H1 (cell line): ENCODE measurements at regions not wholly inside any gene's neighbourhood (a gene's known extent, or its start where the extent isn't known, plus 50 kb on each side); places are given as distances from the start of the nearest gene placed in this dataset.

ENCODE experiments used
- CTCF ChIA-PET: fragments of 300-600 bp; sonication (Branson Sonifier 250); formaldehyde crosslinking; loops from one replicate; lab custom pipeline; 2021; ENCODE audit not compliant: partially characterized antibody; lab: Charles Lee
- POLR2A ChIA-PET: fragments of 300-600 bp; sonication (Branson Sonifier 250); formaldehyde crosslinking; loops from one replicate; lab custom pipeline; 2021; ENCODE audit warnings: inconsistent platforms; ENCODE audit not compliant: partially characterized antibody; lab: Charles Lee
- DNase-seq, 2 experiments: peaks; one replicate each; pipeline versions ENCODE4 v3.0.0 to v3.0.0-alpha.2; 2010 to 2022; ENCODE audit warnings: low spot score in 2 of 2, low read depth in 1 of 2, mixed read lengths in 1 of 2
- FAIRE-seq: peaks from 2 replicates; lab custom pipeline; 2011; peaks lifted over from hg19 to GRCh38; lab: Jason Lieb, UNC
- H2AFZ ChIP-seq: 2 replicates; pipeline ENCODE4 v1.8.1; 2012; ENCODE audit warnings: low read length, inconsistent platforms
- H2AK5ac ChIP-seq: 2 replicates; pipeline ENCODE4 v1.6.1; 2013; ENCODE audit warnings: low read depth, low read length
- H2BK120ac ChIP-seq: replicated peaks from 2 replicates; pipeline ENCODE3; 2013; ENCODE audit warnings: low read depth, low read length, inconsistent platforms
- H2BK12ac ChIP-seq: 2 replicates; pipeline ENCODE4 v1.6.1; 2013; ENCODE audit warnings: low read depth, low read length
- H2BK15ac ChIP-seq: 2 replicates; pipeline ENCODE4 v1.6.1; 2013; ENCODE audit warnings: low read length
- H2BK20ac ChIP-seq: 2 replicates; pipeline ENCODE4 v1.6.1; 2013; ENCODE audit warnings: low read length
- H2BK5ac ChIP-seq: 2 replicates; pipeline ENCODE4 v1.6.1; 2013; ENCODE audit warnings: low read depth, low read length
- H3K14ac ChIP-seq: 2 replicates; pipeline ENCODE4 v1.6.1; 2013; ENCODE audit warnings: inconsistent platforms; ENCODE audit not compliant: insufficient read length
- H3K18ac ChIP-seq: 2 replicates; pipeline ENCODE4 v1.6.1; 2013; ENCODE audit warnings: low read length; ENCODE audit errors: extremely low read depth
- H3K23ac ChIP-seq: 2 replicates; pipeline ENCODE4 v1.6.1; 2013; ENCODE audit warnings: inconsistent platforms; ENCODE audit not compliant: insufficient read length
- H3K23me2 ChIP-seq: 2 replicates; pipeline ENCODE4 v1.6.1; 2013; ENCODE audit warnings: low read depth, low read length
- H3K27ac ChIP-seq: 2 replicates; pipeline ENCODE4 v1.6.1; 2011; ENCODE audit warnings: low read depth, low read length, inconsistent platforms
- H3K27me3 ChIP-seq, 4 experiments: replicated peaks in 1 of 4; 1 replicate in 1 of 4; 2 replicates in 3 of 4; pipeline versions ENCODE4 v1.6.1 to v1.8.1; 2011 to 2013; ENCODE audit warnings: low read length in 3 of 4, mild to moderate bottlenecking in 3 of 4, inconsistent platforms in 2 of 4, mixed read lengths in 2 of 4, moderate library complexity in 1 of 4; ENCODE audit not compliant: control insufficient read depth in 3 of 4, insufficient read depth in 3 of 4; ENCODE audit errors: extremely low read depth in 1 of 4
- H3K36me3 ChIP-seq, 4 experiments: 2 replicates each; pipeline versions ENCODE4 v1.6.1 to v1.8.1; 2011 to 2013; ENCODE audit warnings: mild to moderate bottlenecking in 4 of 4, low read length in 3 of 4, moderate library complexity in 2 of 4, control low read depth in 1 of 4, inconsistent platforms in 1 of 4; ENCODE audit not compliant: insufficient read depth in 4 of 4, control insufficient read depth in 2 of 4
- H3K4ac ChIP-seq: replicated peaks from 2 replicates; pipeline ENCODE3; 2013; ENCODE audit warnings: low read length, low read depth, mixed read lengths, inconsistent platforms; ENCODE audit not compliant: insufficient read length
- H3K4me1 ChIP-seq, 4 experiments: replicated peaks in 1 of 4; 1 replicate in 1 of 4; 2 replicates in 3 of 4; pipeline versions ENCODE4 v1.6.1 to v1.8.1; 2011 to 2013; ENCODE audit warnings: low read length in 3 of 4, inconsistent platforms in 2 of 4, mixed read lengths in 1 of 4; ENCODE audit not compliant: insufficient read depth in 4 of 4, control insufficient read depth in 3 of 4
- H3K4me2 ChIP-seq, 2 experiments: 2 replicates each; pipeline versions ENCODE4 v1.6.1 to v1.8.1; 2011 to 2013; ENCODE audit warnings: low read depth in 2 of 2, low read length in 2 of 2, control low read depth in 1 of 2, inconsistent platforms in 1 of 2, mild to moderate bottlenecking in 1 of 2; ENCODE audit not compliant: insufficient read depth in 1 of 2
- H3K4me3 ChIP-seq, 4 experiments: fragments of 200-600, 300-600 bp in 1 of 4; sonication (generic), shearing (Covaris generic), sonication (Bioruptor Twin) in 1 of 4; 2 replicates each; pipeline versions ENCODE4 v1.5.1 to v1.8.1; 2011 to 2016; ENCODE audit warnings: low read length in 4 of 4, low read depth in 3 of 4, control low read depth in 2 of 4, inconsistent platforms in 2 of 4, mild to moderate bottlenecking in 2 of 4, mixed read lengths in 1 of 4, moderate library complexity in 1 of 4; ENCODE audit not compliant: insufficient read depth in 2 of 4; ENCODE audit errors: extremely low read depth in 1 of 4
- H3K56ac ChIP-seq: replicated peaks from 2 replicates; pipeline ENCODE3; 2013; ENCODE audit warnings: low read depth, mild to moderate bottlenecking, mixed read lengths, low read length, inconsistent platforms; ENCODE audit not compliant: insufficient read length
- H3K79me1 ChIP-seq: 2 replicates; pipeline ENCODE4 v1.6.1; 2013; ENCODE audit warnings: low read depth, low read length, control low read depth
- H3K79me2 ChIP-seq, 2 experiments: 2 replicates each; pipeline versions ENCODE4 v1.6.1 to v1.8.1; 2012 to 2013; ENCODE audit warnings: low read length in 2 of 2, mild to moderate bottlenecking in 2 of 2, inconsistent platforms in 1 of 2; ENCODE audit not compliant: insufficient read depth in 2 of 2, control insufficient read depth in 1 of 2
- H3K9ac ChIP-seq, 4 experiments: replicated peaks in 1 of 4; 1 replicate in 1 of 4; 2 replicates in 3 of 4; pipeline versions ENCODE4 v1.6.1 to v1.8.1; 2011 to 2013; ENCODE audit warnings: low read depth in 3 of 4, low read length in 3 of 4, control low read depth in 2 of 4, mild to moderate bottlenecking in 2 of 4, moderate library complexity in 2 of 4, inconsistent platforms in 1 of 4; ENCODE audit errors: extremely low read depth in 1 of 4
- H3K9me3 ChIP-seq, 2 experiments: 2 replicates each; pipeline versions ENCODE4 v1.6.1 to v1.8.1; 2012 to 2013; ENCODE audit warnings: mild to moderate bottlenecking in 2 of 2, moderate library complexity in 2 of 2, control low read depth in 1 of 2, inconsistent platforms in 1 of 2, low read depth in 1 of 2, low read length in 1 of 2, mixed read lengths in 1 of 2; ENCODE audit not compliant: insufficient read depth in 2 of 2
- H4K20me1 ChIP-seq, 2 experiments: replicated peaks in 1 of 2; 2 replicates each; pipeline versions ENCODE3 to v1.8.1; 2011 to 2013; ENCODE audit warnings: inconsistent platforms in 2 of 2, low read length in 2 of 2, mild to moderate bottlenecking in 1 of 2; ENCODE audit not compliant: insufficient read depth in 2 of 2, control insufficient read depth in 1 of 2
- H4K5ac ChIP-seq: 2 replicates; pipeline ENCODE4 v1.6.1; 2013; ENCODE audit warnings: low read length, low read depth, mixed read lengths, inconsistent platforms; ENCODE audit not compliant: insufficient read length
- H4K8ac ChIP-seq: 2 replicates; pipeline ENCODE4 v1.8.0; 2013; ENCODE audit warnings: mild to moderate bottlenecking, moderate library complexity, low read length, inconsistent platforms; ENCODE audit not compliant: insufficient read depth; ENCODE audit errors: extremely low read depth
- H4K91ac ChIP-seq: replicated peaks from 2 replicates; pipeline ENCODE3; 2013; ENCODE audit warnings: low read length, mixed read lengths, inconsistent platforms; ENCODE audit not compliant: insufficient read length
- ATF3 ChIP-seq: IDR thresholded peaks from 2 replicates; pipeline ENCODE4 v1.6.1; 2011; ENCODE audit warnings: low read depth, mild to moderate bottlenecking, low read length; ENCODE audit not compliant: insufficient read depth
- CBX5 ChIP-seq: fragments of 300-800, 300-1000 bp; sonication (generic); IDR thresholded peaks from 2 replicates; pipeline ENCODE4 v1.7.1; 2016; ENCODE audit warnings: antibody characterized with exemption, low read length, low read depth
- E2F6 ChIP-seq: IDR thresholded peaks from 2 replicates; pipeline ENCODE4 v1.6.1; 2012; ENCODE audit warnings: inconsistent platforms
- HDAC6 ChIP-seq: IDR thresholded peaks from one replicate; pipeline ENCODE4 v1.7.1; 2012; ENCODE audit warnings: low read depth, mild to moderate bottlenecking, inconsistent platforms, low read length, moderate library complexity
- KDM4A ChIP-seq: IDR thresholded peaks from one replicate; pipeline ENCODE4 v1.7.1; 2012; ENCODE audit warnings: low read depth, mild to moderate bottlenecking, moderate library complexity, low read length, inconsistent platforms; ENCODE audit not compliant: severe bottlenecking
- NANOG ChIP-seq: IDR thresholded peaks from 2 replicates; pipeline ENCODE4 v1.6.1; 2011; ENCODE audit warnings: low read length, low read depth, mild to moderate bottlenecking, inconsistent platforms; ENCODE audit not compliant: insufficient read depth, poor library complexity, severe bottlenecking
- POLR2A ChIP-seq, 2 experiments: IDR thresholded peaks; 1 replicate in 1 of 2; 2 replicates in 1 of 2; pipeline ENCODE4 v1.6.1; 2011; ENCODE audit warnings: low read depth in 2 of 2, low read length in 2 of 2, mild to moderate bottlenecking in 2 of 2; ENCODE audit errors: control extremely low read depth in 1 of 2
- POLR2AphosphoS5 ChIP-seq: IDR thresholded peaks from 2 replicates; pipeline ENCODE4 v1.6.1; 2011; ENCODE audit warnings: low read depth, low read length
- RXRA ChIP-seq: IDR thresholded peaks from 2 replicates; pipeline ENCODE4 v1.6.1; 2011; ENCODE audit warnings: low read depth, mild to moderate bottlenecking, low read length, moderate library complexity; ENCODE audit not compliant: insufficient read depth
- SIRT6 ChIP-seq: IDR thresholded peaks from one replicate; pipeline ENCODE4 v1.7.1; 2012; ENCODE audit warnings: low read length, inconsistent platforms
- TCF12 ChIP-seq: IDR thresholded peaks from 2 replicates; pipeline ENCODE4 v1.6.1; 2011; ENCODE audit warnings: low read depth, mild to moderate bottlenecking, low read length
- USF2 ChIP-seq: IDR thresholded peaks from 2 replicates; pipeline ENCODE4 v1.6.1; 2011; ENCODE audit warnings: low read length, improper control_type of control experiment
- ZNF274 ChIP-seq: IDR thresholded peaks from 2 replicates; pipeline ENCODE4 v1.7.0; 2012; ENCODE audit warnings: low read length, borderline replicate concordance; ENCODE audit errors: extremely low read depth
- WGBS, 2 experiments: shearing (Covaris generic) in 1 of 2; methylation state at CpG; one replicate each; pipeline versions ENCODE4 v1.1.6 to v1.1.7; 2013 to 2015; ENCODE audit warnings: low lambda C conversion rate in 2 of 2, mixed read lengths in 2 of 2, inconsistent platforms in 1 of 2, low coverage in 1 of 2, missing lambda C conversion rate in 1 of 2; ENCODE audit not compliant: insufficient replicate concordance in 2 of 2, insufficient coverage in 1 of 2, insufficient read length in 1 of 2; ENCODE audit errors: extremely low coverage in 1 of 2, missing lambda C conversion rate in 1 of 2; 5-methylcytosine and 5-hydroxymethylcytosine counted together

GRCh38 chr2:204090021-204090420, 153.5 kb downstream of the ICOS start:
- no peaks in the 10 kb centered on the region for H3K79me2 ChIP-seq
- no peak overlapping the region for H3K14ac ChIP-seq
- no peak overlapping the region for H4K8ac ChIP-seq
- H2BK120ac ChIP-seq = no peak overlapping the region
- no peaks in the 10 kb centered on the region for H3K23me2 ChIP-seq
- H3K27ac ChIP-seq = no peak overlapping the region
- no peak overlapping the region for H3K4me3 ChIP-seq
- ChIA-PET CTCF (no interaction called here), POLR2A (no interaction called here)
- FAIRE-seq = no peak
- H2AK5ac ChIP-seq = no peak overlapping the region
- H3K56ac ChIP-seq = no peak overlapping the region
- H2BK20ac ChIP-seq = no peak overlapping the region
- no peak overlapping the region for H2BK12ac ChIP-seq
- H3K4me1 ChIP-seq = no peaks in the 10 kb centered on the region
- no peak overlapping the region for H2BK5ac ChIP-seq
- H3K79me1 ChIP-seq = no peaks in the 10 kb centered on the region; the same call in 1 of the 2 replicates
- no peak overlapping the region for H4K91ac ChIP-seq
- H3K23ac ChIP-seq = no peak overlapping the region
- no peaks in the 10 kb centered on the region for H3K9me3 ChIP-seq
- no peak overlapping the region for H3K4ac ChIP-seq
- no peaks in the 10 kb centered on the region for H3K27me3 ChIP-seq
- DNase-seq = no peak
- no peaks in the 10 kb centered on the region for H3K36me3 ChIP-seq
- H4K20me1 ChIP-seq = no peaks in the 10 kb centered on the region
- H3K9ac ChIP-seq = no peak overlapping the region
- no peak overlapping the region for H4K5ac ChIP-seq
- no peak overlapping the region for H2AFZ ChIP-seq
- no peak overlapping the region for H2BK15ac ChIP-seq
- H3K4me2 ChIP-seq = no peak overlapping the region
- H3K18ac ChIP-seq = no peak overlapping the region
- 86% methylated on average over 3 of the region's 3 CpGs; no CpG with 5 or more reads in 1 of the 2 experiments for WGBS, 2 experiments
- TF ChIP-seq RXRA (no peak), ATF3 (no peak), HDAC6 (no peak), SIRT6 (no peak), ZNF274 (no peak), USF2 (no peak), E2F6 (no peak), NANOG (no peak), TCF12 (no peak), KDM4A (no peak), POLR2A (IDR thresholded peaks at IDR 0.05; ENCODE audit: control extremely low read depth in 1 of 2, low read depth in 2 of 2, low read length in 2 of 2) (no peak), POLR2AphosphoS5 (no peak), CBX5 (no peak)
